Ishikawa (cell line): ENCODE measurements at regions not wholly inside any gene's neighbourhood (a gene's known extent, or its start where the extent isn't known, plus 50 kb on each side); places are given as distances from the start of the nearest gene placed in this dataset.

ENCODE experiments used
- FOXM1 ChIP-seq: IDR thresholded peaks from 2 replicates; pipeline ENCODE4 v1.6.1; 2012; ENCODE audit warnings: low read depth, borderline replicate concordance
- MAX ChIP-seq: IDR thresholded peaks from 2 replicates; pipeline ENCODE4 v1.6.1; 2012
- NFIC ChIP-seq: IDR thresholded peaks from 2 replicates; pipeline ENCODE4 v1.6.1; 2012
- RAD21 ChIP-seq: IDR thresholded peaks from 2 replicates; pipeline ENCODE4 v1.6.1; 2012; ENCODE audit warnings: low read depth
- REST ChIP-seq: IDR thresholded peaks from 2 replicates; pipeline ENCODE4 v1.6.1; 2012; ENCODE audit warnings: low read depth, mild to moderate bottlenecking
- TAF1 ChIP-seq: IDR thresholded peaks from 2 replicates; pipeline ENCODE4 v1.6.1; 2012; ENCODE audit warnings: low read depth, mild to moderate bottlenecking
- USF1 ChIP-seq: IDR thresholded peaks from 2 replicates; pipeline ENCODE4 v1.6.1; 2012
- YY1 ChIP-seq: IDR thresholded peaks from 2 replicates; pipeline ENCODE4 v1.6.1; 2012; ENCODE audit warnings: low read depth
- ZBTB7A ChIP-seq: IDR thresholded peaks from 2 replicates; pipeline ENCODE4 v1.6.1; 2012; ENCODE audit warnings: low read depth

DNA sequence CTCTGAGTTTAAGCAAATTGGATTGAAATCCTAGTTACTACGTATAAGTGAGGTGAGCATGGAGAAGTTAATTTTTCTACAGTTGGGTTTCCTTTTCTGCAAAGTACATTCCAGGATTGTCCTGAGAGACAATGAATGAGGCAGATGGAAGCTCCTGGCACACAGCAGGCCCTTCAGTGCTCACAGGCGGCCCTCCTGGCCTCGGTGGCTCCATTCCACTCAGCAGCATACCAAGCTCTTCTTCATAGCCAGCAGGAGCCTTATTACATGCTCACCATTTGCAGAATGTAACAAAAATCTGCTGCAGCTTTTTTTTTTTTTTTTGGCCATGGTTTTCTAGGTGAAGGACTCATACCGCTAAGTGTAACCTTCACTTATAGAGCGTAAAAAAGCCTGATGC, 113.2 kb upstream of the FAM9B start:
- no peak for TF ChIP-seq REST
- no peak for TF ChIP-seq YY1
- no peak for TF ChIP-seq MAX
- no peak for TF ChIP-seq FOXM1
- TF ChIP-seq USF1: no peak
- TF ChIP-seq TAF1: no peak
- no peak for TF ChIP-seq ZBTB7A
- TF ChIP-seq RAD21: no peak
- TF ChIP-seq NFIC: no peak
